Uterus (tissue), 3 donors: ENCODE measurements at regions not wholly inside any gene's neighbourhood (a gene's known extent, or its start where the extent isn't known, plus 50 kb on each side); places are given as distances from the start of the nearest gene placed in this dataset.

Experiments used
- DNase-seq, 2 donors: peaks; one replicate each; pipeline ENCODE4 v3.0.0-alpha.2; 2019 to 2020
- H3K27ac ChIP-seq, 2 donors: fragments of 200-600 bp; sonication (generic); 1 replicate in 1 of 2; 2 replicates in 1 of 2; pipeline ENCODE4 v1.5.1; 2016 to 2018
- H3K27me3 ChIP-seq, 2 donors: fragments of 200-600 bp; sonication (generic); one replicate each; pipeline ENCODE4 v1.5.1; 2018 to 2019; ENCODE audit warnings: control low read depth in 1 of 2
- H3K36me3 ChIP-seq, 2 donors: fragments of 200-600 bp; sonication (generic); one replicate each; pipeline ENCODE4 v1.5.1; 2019; ENCODE audit warnings: control low read depth in 1 of 2
- H3K4me1 ChIP-seq, 2 donors: fragments of 200-600 bp; sonication (generic); one replicate each; pipeline ENCODE4 v1.5.1; 2018 to 2019; ENCODE audit warnings: control low read depth in 1 of 2
- H3K4me3 ChIP-seq, 2 donors: fragments of 200-600 bp; sonication (generic); 1 replicate in 1 of 2; 2 replicates in 1 of 2; pipeline ENCODE4 v1.5.1; 2018 to 2019; ENCODE audit warnings: mild to moderate bottlenecking in 1 of 2
- H3K9me3 ChIP-seq, 2 donors: fragments of 200-600 bp; sonication (generic); one replicate each; pipeline ENCODE4 v1.5.1; 2019; ENCODE audit warnings: control low read depth in 1 of 2
- CTCF ChIP-seq, 4 experiments: fragments of 200-600 bp in 2 of 4; fragments of 450-650 bp in 2 of 4; sonication (generic) in 2 of 4; IDR thresholded peaks; one replicate each; pipeline ENCODE4 v1.5.1; 2016 to 2019; ENCODE audit warnings: antibody characterized with exemption in 4 of 4, mild to moderate bottlenecking in 2 of 4, moderate library complexity in 1 of 4
- POLR2A ChIP-seq, 2 donors: fragments of 450-650 bp; IDR thresholded peaks; one replicate each; pipeline ENCODE4 v1.6.1; 2016; ENCODE audit warnings: antibody characterized with exemption in 2 of 2, mild to moderate bottlenecking in 1 of 2, moderate library complexity in 1 of 2
- intact Hi-C: fragments of 100-400 bp; cut with DNase I; formaldehyde crosslinking; loops from one replicate; pipeline ENCODE4 v1.15.1; 2023; ENCODE audit warnings: low total_unique reads
- donor health status: DM: yes; HTN: yes; CAD: no.

DNA sequence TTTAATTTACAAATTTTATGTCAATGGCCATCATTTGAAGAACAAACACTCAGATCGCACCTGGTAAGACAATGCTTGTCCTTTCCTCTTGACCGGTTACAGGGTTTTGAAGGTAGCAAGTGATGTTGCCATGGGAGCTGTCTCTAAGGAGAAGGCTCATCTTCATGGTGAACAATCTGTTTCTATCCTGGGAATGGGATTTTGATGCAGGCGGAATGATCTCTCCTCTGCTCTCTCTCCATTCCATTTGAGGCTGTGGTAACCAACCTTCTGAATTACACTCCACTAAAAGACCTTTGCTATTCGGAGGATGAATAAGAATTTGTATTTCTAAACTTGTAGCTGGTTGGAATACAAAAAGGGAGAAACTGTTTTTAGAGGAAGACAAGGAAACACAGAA, 57.9 kb upstream of the SLC5A9 start:
- H3K4me1 ChIP-seq: no peaks in the 10 kb centered on the region
- DNase-seq: no peak
- no peak overlapping the region for H3K27ac ChIP-seq
- H3K4me3 ChIP-seq: no peak overlapping the region
- no peaks in the 10 kb centered on the region for H3K9me3 ChIP-seq
- TF ChIP-seq POLR2A (IDR thresholded peaks at IDR 0.05) (no peak), CTCF (IDR thresholded peaks at IDR 0.05) (no peak)
- H3K36me3 ChIP-seq: no peaks in the 10 kb centered on the region
- no peaks in the 10 kb centered on the region for H3K27me3 ChIP-seq
- intact Hi-C loops: no loop called here

DNA sequence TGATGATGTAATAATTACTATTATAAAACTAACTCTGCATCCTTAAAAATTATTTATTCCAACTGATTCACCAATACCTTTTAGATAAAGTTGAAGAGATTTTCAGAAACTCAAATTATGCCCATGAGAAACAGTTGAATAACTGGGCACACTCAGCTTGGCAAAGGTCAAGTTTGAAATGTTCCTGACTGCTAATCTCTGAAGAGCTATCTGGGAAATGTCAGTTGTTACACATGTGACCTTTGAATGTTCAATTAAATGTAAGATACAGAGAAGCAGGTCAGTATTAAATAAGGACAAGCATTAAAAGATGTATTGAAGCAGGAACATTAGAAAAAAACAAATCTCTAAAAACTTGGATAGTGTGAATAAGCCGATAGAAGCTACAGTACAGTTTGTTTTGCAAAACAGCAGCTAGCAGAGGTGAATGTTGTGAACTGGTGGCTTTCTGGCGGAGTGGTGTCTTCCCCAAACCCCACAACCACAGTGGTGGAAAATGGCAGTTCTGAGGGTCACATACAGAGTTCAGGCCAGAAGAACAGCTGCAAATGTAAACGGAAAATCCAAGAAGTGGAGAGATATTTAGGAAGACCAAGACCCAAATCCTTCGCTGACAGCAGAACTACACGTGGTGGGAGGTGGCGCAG, 61.9 kb upstream of the SLC5A9 start:
- intact Hi-C loops: no loop called here
- H3K27me3 ChIP-seq: no peaks in the 10 kb centered on the region
- H3K4me1 ChIP-seq: no peaks in the 10 kb centered on the region
- H3K4me3 ChIP-seq: no peak overlapping the region
- DNase-seq: no peak
- H3K27ac ChIP-seq: no peak overlapping the region
- TF ChIP-seq CTCF (IDR thresholded peaks at IDR 0.05) (no peak), POLR2A (IDR thresholded peaks at IDR 0.05) (no peak)
- no peaks in the 10 kb centered on the region for H3K9me3 ChIP-seq
- no peaks in the 10 kb centered on the region for H3K36me3 ChIP-seq

GRCh38 chr1:48139275-48139674, 83.2 kb upstream of the SLC5A9 start:
- Histone ChIP-seq H3K36me3 (no peaks in the 10 kb centered on the region), H3K27me3 (no peaks in the 10 kb centered on the region), H3K27ac (no peak overlapping the region), H3K9me3 (no peaks in the 10 kb centered on the region), H3K4me1 (no peaks in the 10 kb centered on the region), H3K4me3 (no peak overlapping the region)
- DNase-seq: no peak
- intact Hi-C loops: no loop called here
- no peak for TF ChIP-seq POLR2A (IDR thresholded peaks at IDR 0.05)
- no peak for TF ChIP-seq CTCF (IDR thresholded peaks at IDR 0.05)

- Histone ChIP-seq H3K9me3 (no peaks in the 10 kb centered on the region), H3K4me3 (no peak overlapping the region), H3K4me1 (no peaks in the 10 kb centered on the region), H3K36me3 (no peaks in the 10 kb centered on the region), H3K27ac (no peak overlapping the region), H3K27me3 (no peaks in the 10 kb centered on the region)
- intact Hi-C loops: no loop called here
- TF ChIP-seq CTCF (IDR thresholded peaks at IDR 0.05) (no peak), POLR2A (IDR thresholded peaks at IDR 0.05) (no peak)
- no peak for DNase-seq
Observed at GRCh38 chr1:48127735-48128685, 94.5 kb upstream of the SLC5A9 start.

DNA sequence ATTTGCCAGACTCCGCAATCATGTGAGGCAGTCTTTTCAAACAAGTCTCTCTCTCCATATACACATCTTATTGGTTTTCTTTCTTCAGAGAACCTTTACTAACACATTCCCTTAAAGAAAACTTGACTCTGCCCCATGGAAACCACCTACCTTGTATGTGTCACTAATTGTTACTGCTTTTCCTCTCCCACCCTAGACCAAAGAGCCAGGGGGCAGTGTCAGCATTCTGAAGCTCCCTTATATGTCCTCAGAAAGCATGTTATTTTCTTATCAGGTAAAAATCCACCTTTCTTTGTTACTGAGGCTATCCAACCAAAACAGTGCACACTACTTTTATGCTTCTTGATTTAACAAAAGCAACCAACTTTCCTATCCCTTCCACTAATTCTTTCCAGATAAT, 98.9 kb upstream of the SLC5A9 start:
- Histone ChIP-seq H3K36me3 (no peaks in the 10 kb centered on the region), H3K9me3 (no peaks in the 10 kb centered on the region), H3K4me1 (no peaks in the 10 kb centered on the region), H3K27ac (no peak overlapping the region), H3K27me3 (no peaks in the 10 kb centered on the region), H3K4me3 (no peak overlapping the region)
- intact Hi-C loops: no loop called here
- no peak for DNase-seq
- no peak for TF ChIP-seq POLR2A (IDR thresholded peaks at IDR 0.05)
- TF ChIP-seq CTCF (IDR thresholded peaks at IDR 0.05): no peak
